Activated CD4-positive, alpha-beta memory T cell treated with anti-CD3 and anti-CD28 coated beads for 36 hours (primary cell): ENCODE measurements at regions not wholly inside any gene's neighbourhood (a gene's known extent, or its start where the extent isn't known, plus 50 kb on each side); places are given as distances from the start of the nearest gene placed in this dataset.

Experiments used
- CTCF ChIA-PET: fragments of 350-600 bp; sonication (Branson Sonifier 250); formaldehyde crosslinking; loops from one replicate; lab custom pipeline; 2021; ENCODE audit warnings: antibody characterized with exemption, inconsistent platforms; lab: Charles Lee
- POLR2A ChIA-PET: fragments of 350-600 bp; sonication (Branson Sonifier 250); formaldehyde crosslinking; loops from one replicate; lab custom pipeline; 2021; ENCODE audit warnings: antibody characterized with exemption; lab: Charles Lee
- DNase-seq: peaks from one replicate; pipeline ENCODE4 v3.0.0-alpha.2; 2020
- H3K27ac Mint-ChIP-seq: one replicate; pipeline ENCODE4 v1.8.0; 2021; ENCODE audit warnings: mixed read lengths
- H3K27me3 Mint-ChIP-seq: one replicate; pipeline ENCODE4 v1.8.0; 2021; ENCODE audit warnings: mixed read lengths
- H3K36me3 Mint-ChIP-seq: one replicate; pipeline ENCODE4 v1.8.0; 2021; ENCODE audit warnings: mixed read lengths
- H3K4me1 Mint-ChIP-seq: one replicate; pipeline ENCODE4 v1.8.0; 2021; ENCODE audit warnings: low read depth, mixed read lengths
- H3K4me3 Mint-ChIP-seq: one replicate; pipeline ENCODE4 v1.8.0; 2021; ENCODE audit warnings: mild to moderate bottlenecking, mixed read lengths
- H3K9me3 Mint-ChIP-seq: one replicate; pipeline ENCODE4 v1.8.0; 2021; ENCODE audit warnings: mixed read lengths
- intact Hi-C: fragments of 100-400 bp; cut with micrococcal nuclease; formaldehyde crosslinking; loops from one replicate; pipeline ENCODE4 v1.15.1; 2023

GRCh38 chr2:226155093-226155875, 644.3 kb downstream of the IRS1 start:
- ChIA-PET POLR2A (no interaction called here), CTCF (interaction anchor here (1.0 kb wide), 1 partner anchor 9 kb away, joined by 3 read pairs; no protein-coding TSS in a partner anchor)
- Mint-ChIP-seq H3K4me1 (no peaks in the 10 kb centered on the region), H3K4me3 (no peak overlapping the region), H3K36me3 (no peaks in the 10 kb centered on the region), H3K27me3 (peaks cover 3% of the 10 kb centered on the region), H3K27ac (no peak overlapping the region), H3K9me3 (no peaks in the 10 kb centered on the region)
- DNase-seq, result no peak
- intact Hi-C loops, result no loop called here

GRCh38 chr2:226154610-226155009, 645.0 kb downstream of the IRS1 start:
- Mint-ChIP-seq H3K9me3 (no peaks in the 10 kb centered on the region), H3K27ac (no peak overlapping the region), H3K4me1 (no peaks in the 10 kb centered on the region), H3K36me3 (no peaks in the 10 kb centered on the region), H3K4me3 (no peak overlapping the region), H3K27me3 (peaks cover 3% of the 10 kb centered on the region)
- intact Hi-C loops, result no loop called here
- ChIA-PET CTCF (no interaction called here), POLR2A (no interaction called here)
- DNase-seq, result no peak

GRCh38 chr2:226153553-226153952, 646.1 kb downstream of the IRS1 start:
- ChIA-PET POLR2A (no interaction called here), CTCF (no interaction called here)
- peaks cover 3% of the 10 kb centered on the region for H3K27me3 Mint-ChIP-seq
- H3K4me1 Mint-ChIP-seq, result no peaks in the 10 kb centered on the region
- no peaks in the 10 kb centered on the region for H3K9me3 Mint-ChIP-seq
- intact Hi-C loops, result no loop called here
- no peak for DNase-seq
- H3K4me3 Mint-ChIP-seq, result no peak overlapping the region
- no peak overlapping the region for H3K27ac Mint-ChIP-seq
- H3K36me3 Mint-ChIP-seq, result no peaks in the 10 kb centered on the region

GRCh38 chr2:226151157-226151556, 648.5 kb downstream of the IRS1 start:
- intact Hi-C loops, result no loop called here
- H3K27ac Mint-ChIP-seq, result no peak overlapping the region
- ChIA-PET CTCF (no interaction called here), POLR2A (no interaction called here)
- H3K4me3 Mint-ChIP-seq, result no peak overlapping the region
- H3K36me3 Mint-ChIP-seq, result no peaks in the 10 kb centered on the region
- no peaks in the 10 kb centered on the region for H3K4me1 Mint-ChIP-seq
- H3K27me3 Mint-ChIP-seq, result peaks cover 3% of the 10 kb centered on the region
- no peak for DNase-seq
- no peaks in the 10 kb centered on the region for H3K9me3 Mint-ChIP-seq

- Mint-ChIP-seq H3K4me3 (no peak overlapping the region), H3K36me3 (no peaks in the 10 kb centered on the region), H3K27me3 (peaks cover 2% of the 10 kb centered on the region), H3K27ac (no peak overlapping the region), H3K9me3 (no peaks in the 10 kb centered on the region), H3K4me1 (no peaks in the 10 kb centered on the region)
- intact Hi-C loops, result no loop called here
- POLR2A ChIA-PET, result no interaction called here
- CTCF ChIA-PET, result no interaction called here
- no peak for DNase-seq
Observed at GRCh38 chr2:226143091-226143490, 656.5 kb downstream of the IRS1 start.

- H3K27ac Mint-ChIP-seq, result no peak overlapping the region
- H3K27me3 Mint-ChIP-seq, result peaks cover 2% of the 10 kb centered on the region
- intact Hi-C loops, result no loop called here
- POLR2A ChIA-PET, result no interaction called here
- CTCF ChIA-PET, result no interaction called here
- DNase-seq, result no peak
- no peaks in the 10 kb centered on the region for H3K4me1 Mint-ChIP-seq
- H3K36me3 Mint-ChIP-seq, result no peaks in the 10 kb centered on the region
- no peak overlapping the region for H3K4me3 Mint-ChIP-seq
- no peaks in the 10 kb centered on the region for H3K9me3 Mint-ChIP-seq
Observed at GRCh38 chr2:226142463-226142862, 657.2 kb downstream of the IRS1 start.

GRCh38 chr2:226140594-226140993, 659.0 kb downstream of the IRS1 start:
- no peaks in the 10 kb centered on the region for H3K36me3 Mint-ChIP-seq
- H3K4me1 Mint-ChIP-seq, result no peaks in the 10 kb centered on the region
- POLR2A ChIA-PET, result no interaction called here
- no peak overlapping the region for H3K4me3 Mint-ChIP-seq
- DNase-seq, result no peak
- peaks cover 2% of the 10 kb centered on the region for H3K27me3 Mint-ChIP-seq
- H3K9me3 Mint-ChIP-seq, result no peaks in the 10 kb centered on the region
- intact Hi-C loops, result no loop called here
- H3K27ac Mint-ChIP-seq, result no peak overlapping the region
- CTCF ChIA-PET, result no interaction called here

- no peak overlapping the region for H3K4me3 Mint-ChIP-seq
- H3K36me3 Mint-ChIP-seq, result no peaks in the 10 kb centered on the region
- ChIA-PET CTCF (no interaction called here), POLR2A (no interaction called here)
- intact Hi-C loops, result no loop called here
- H3K27ac Mint-ChIP-seq, result no peak overlapping the region
- H3K9me3 Mint-ChIP-seq, result no peaks in the 10 kb centered on the region
- H3K4me1 Mint-ChIP-seq, result no peaks in the 10 kb centered on the region
- peaks cover 2% of the 10 kb centered on the region for H3K27me3 Mint-ChIP-seq
- DNase-seq, result no peak
Observed at GRCh38 chr2:226139759-226140158, 659.9 kb downstream of the IRS1 start.

- CTCF ChIA-PET, result no interaction called here
- H3K4me1 Mint-ChIP-seq, result no peaks in the 10 kb centered on the region
- H3K27me3 Mint-ChIP-seq, result peaks cover 3% of the 10 kb centered on the region
- intact Hi-C loops, result no loop called here
- POLR2A ChIA-PET, result no interaction called here
- H3K27ac Mint-ChIP-seq, result no peak overlapping the region
- H3K36me3 Mint-ChIP-seq, result no peaks in the 10 kb centered on the region
- H3K4me3 Mint-ChIP-seq, result no peak overlapping the region
- no peak for DNase-seq
- H3K9me3 Mint-ChIP-seq, result no peaks in the 10 kb centered on the region
Observed at GRCh38 chr2:226137201-226137811, 662.3 kb downstream of the IRS1 start.

GRCh38 chr2:226136739-226137138, 662.9 kb downstream of the IRS1 start:
- Mint-ChIP-seq H3K27ac (no peak overlapping the region), H3K36me3 (no peaks in the 10 kb centered on the region), H3K4me3 (no peak overlapping the region), H3K27me3 (peaks cover 3% of the 10 kb centered on the region), H3K4me1 (no peaks in the 10 kb centered on the region), H3K9me3 (no peaks in the 10 kb centered on the region)
- no peak for DNase-seq
- ChIA-PET POLR2A (no interaction called here), CTCF (no interaction called here)
- intact Hi-C loops, result no loop called here

GRCh38 chr2:226135861-226136548, 663.6 kb downstream of the IRS1 start:
- ChIA-PET CTCF (no interaction called here), POLR2A (no interaction called here)
- Mint-ChIP-seq H3K27ac (no peak overlapping the region), H3K4me1 (no peaks in the 10 kb centered on the region), H3K27me3 (peaks cover 3% of the 10 kb centered on the region), H3K4me3 (no peak overlapping the region), H3K9me3 (no peaks in the 10 kb centered on the region), H3K36me3 (no peaks in the 10 kb centered on the region)
- DNase-seq, result no peak
- intact Hi-C loops, result no loop called here

GRCh38 chr2:226132323-226133215, 667.1 kb downstream of the IRS1 start:
- H3K27ac Mint-ChIP-seq, result no peak overlapping the region
- no peaks in the 10 kb centered on the region for H3K4me1 Mint-ChIP-seq
- POLR2A ChIA-PET, result no interaction called here
- intact Hi-C loops, result no loop called here
- DNase-seq, result no peak
- H3K4me3 Mint-ChIP-seq, result no peak overlapping the region
- no peaks in the 10 kb centered on the region for H3K36me3 Mint-ChIP-seq
- H3K9me3 Mint-ChIP-seq, result no peaks in the 10 kb centered on the region
- CTCF ChIA-PET, result no interaction called here
- H3K27me3 Mint-ChIP-seq, result peaks cover 2% of the 10 kb centered on the region
